WTC11 (cell line): ENCODE measurements at regions not wholly inside any gene's neighbourhood (a gene's known extent, or its start where the extent isn't known, plus 50 kb on each side); places are given as distances from the start of the nearest gene placed in this dataset.

Experiments used
- ATAC-seq: fragments of 200-7000 bp; cut with Tn5 transposase; 2 replicates; pipeline ENCODE4 v1.10.0; 2021; ENCODE audit warnings: mild to moderate bottlenecking, moderate library complexity
- CTCF ChIA-PET: fragments of 300-600 bp; sonication (Branson Sonifier 250); formaldehyde crosslinking; loops from one replicate; lab custom pipeline; 2021; ENCODE audit warnings: antibody characterized with exemption; lab: Charles Lee
- POLR2A ChIA-PET: fragments of 350-600 bp; sonication (Branson Sonifier 250); formaldehyde crosslinking; loops from one replicate; lab custom pipeline; 2021; ENCODE audit warnings: antibody characterized with exemption; lab: Charles Lee
- DNase-seq: peaks from one replicate; pipeline ENCODE4 v3.0.0; 2021; ENCODE audit warnings: low spot score
- H3K27ac Mint-ChIP-seq: 2 replicates; pipeline ENCODE4 v1.8.0; 2021; ENCODE audit warnings: mixed read lengths
- H3K27me3 Mint-ChIP-seq: 2 replicates; pipeline ENCODE4 v1.8.0; 2021; ENCODE audit warnings: low read depth, mild to moderate bottlenecking, moderate library complexity, mixed read lengths
- H3K36me3 Mint-ChIP-seq: 2 replicates; pipeline ENCODE4 v1.8.0; 2021; ENCODE audit warnings: mixed read lengths
- H3K4me1 Mint-ChIP-seq: 2 replicates; pipeline ENCODE4 v1.8.0; 2022; ENCODE audit warnings: mixed read lengths
- H3K4me3 Mint-ChIP-seq: 2 replicates; pipeline ENCODE4 v1.8.0; 2021; ENCODE audit warnings: mild to moderate bottlenecking, moderate library complexity, mixed read lengths
- H3K9me3 Mint-ChIP-seq: 2 replicates; pipeline ENCODE4 v1.8.0; 2021; ENCODE audit warnings: mixed read lengths
- ATF6 ChIP-seq: sonication (generic); formaldehyde crosslinking; IDR thresholded peaks from 2 replicates; pipeline ENCODE4 v1.8.1; 2023; ENCODE audit warnings: mild to moderate bottlenecking, missing genetic modification reagents
- CDX4 ChIP-seq: fragments of 250-450 bp; sonication (Bioruptor Pico); IDR thresholded peaks from 2 replicates; pipeline ENCODE4 v1.9.0; 2021; ENCODE audit warnings: moderate library complexity, mild to moderate bottlenecking, inconsistent platforms, borderline replicate concordance
- CTCF ChIP-seq: fragments of 200-600 bp; IDR thresholded peaks from 2 replicates; pipeline ENCODE4 v1.8.0; 2022; ENCODE audit warnings: antibody characterized with exemption
- FOXP4 ChIP-seq: sonication (generic); formaldehyde crosslinking; IDR thresholded peaks from 2 replicates; pipeline ENCODE4 v1.8.0; 2022; ENCODE audit warnings: mild to moderate bottlenecking, missing genetic modification reagents
- GTF2I ChIP-seq: fragments of 250-450 bp; sonication (Bioruptor Pico); conservative IDR thresholded peaks from 2 replicates; pipeline ENCODE4 v1.4.0; 2021; ENCODE audit warnings: mild to moderate bottlenecking
- MXD4 ChIP-seq: fragments of 250-450 bp; sonication (Bioruptor Pico); IDR thresholded peaks from 2 replicates; pipeline ENCODE4 v1.8.0; 2021; ENCODE audit warnings: mild to moderate bottlenecking, moderate library complexity, borderline replicate concordance
- MYBL2 ChIP-seq: sonication (generic); formaldehyde crosslinking; IDR thresholded peaks from 2 replicates; pipeline ENCODE4 v1.8.1; 2023; ENCODE audit warnings: mild to moderate bottlenecking, moderate library complexity, missing genetic modification reagents
- NFYB ChIP-seq: sonication (generic); formaldehyde crosslinking; conservative IDR thresholded peaks from 2 replicates; pipeline ENCODE4 v1.8.0; 2022; ENCODE audit warnings: low read depth, missing genetic modification reagents
- PRDM15 ChIP-seq: sonication (generic); formaldehyde crosslinking; IDR thresholded peaks from 2 replicates; pipeline ENCODE4 v1.8.0; 2022; ENCODE audit warnings: missing genetic modification reagents
- RELA ChIP-seq: sonication (generic); formaldehyde crosslinking; IDR thresholded peaks from 2 replicates; pipeline ENCODE4 v1.8.1; 2022; ENCODE audit warnings: missing genetic modification reagents, mild to moderate bottlenecking, borderline replicate concordance
- SMAD3 ChIP-seq: sonication (generic); formaldehyde crosslinking; IDR thresholded peaks from 2 replicates; pipeline ENCODE4 v1.8.0; 2022; ENCODE audit warnings: missing genetic modification reagents, mild to moderate bottlenecking, borderline replicate concordance
- TEAD4 ChIP-seq: sonication (generic); formaldehyde crosslinking; IDR thresholded peaks from 2 replicates; pipeline ENCODE4 v1.8.0; 2022; ENCODE audit warnings: mild to moderate bottlenecking, missing genetic modification reagents
- ZNF121 ChIP-seq: sonication (generic); formaldehyde crosslinking; IDR thresholded peaks from 2 replicates; pipeline ENCODE4 v1.8.0; 2023; ENCODE audit warnings: missing genetic modification reagents
- ZNF219 ChIP-seq: sonication (generic); formaldehyde crosslinking; IDR thresholded peaks from 2 replicates; pipeline ENCODE4 v1.8.0; 2023; ENCODE audit warnings: missing genetic modification reagents, mild to moderate bottlenecking, borderline replicate concordance
- ZNF317 ChIP-seq: sonication (generic); formaldehyde crosslinking; IDR thresholded peaks from 2 replicates; pipeline ENCODE4 v1.8.1; 2023; ENCODE audit warnings: low read depth, mild to moderate bottlenecking, moderate library complexity, missing genetic modification reagents, borderline replicate concordance
- ZNF396 ChIP-seq: fragments of 250-450 bp; sonication (Bioruptor Pico); IDR thresholded peaks from 2 replicates; pipeline ENCODE4 v1.8.0; 2021; ENCODE audit warnings: mild to moderate bottlenecking, moderate library complexity, borderline replicate concordance
- TF ChIP-seq, protein P1 (sequence below): fragments of 250-450 bp; sonication (Bioruptor Pico); IDR thresholded peaks from 2 replicates; pipeline ENCODE4 v1.9.0; 2021; ENCODE audit warnings: mild to moderate bottlenecking

DNA sequence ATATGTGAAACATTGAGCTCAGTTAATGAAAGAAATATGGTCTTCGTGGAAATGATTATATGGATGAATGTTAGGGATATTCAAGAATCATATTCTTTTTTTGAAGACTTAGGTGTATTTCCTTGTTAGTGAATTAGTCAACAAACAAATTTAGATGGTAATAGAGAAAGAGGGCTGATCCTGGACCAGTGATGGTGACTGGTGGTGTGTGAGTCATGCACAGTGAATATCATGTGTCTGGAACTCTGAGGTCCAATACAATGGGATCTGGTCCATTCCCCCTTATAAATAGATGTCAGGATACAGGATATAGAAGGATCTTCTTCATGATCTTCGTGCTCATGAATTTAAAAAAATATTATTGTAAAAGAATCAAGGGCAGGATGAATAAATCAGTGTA is 64.4 kb upstream of the RTL1 start:
- peaks cover 35% of the 10 kb centered on the region for H3K36me3 Mint-ChIP-seq
- no peak overlapping the region for H3K4me3 Mint-ChIP-seq
- DNase-seq, result no peak
- H3K4me1 Mint-ChIP-seq, result no peaks in the 10 kb centered on the region
- no peak for TF ChIP-seq ZNF396 (CRISPR knock-in tag)
- TF ChIP-seq ZNF219, result no peak
- no peak for TF ChIP-seq PRDM15 (CRISPR knock-in tag)
- ATAC-seq, result no peak
- H3K27ac Mint-ChIP-seq, result no peak overlapping the region
- no peaks in the 10 kb centered on the region for H3K27me3 Mint-ChIP-seq
- peaks cover 8% of the 10 kb centered on the region for H3K9me3 Mint-ChIP-seq
- CTCF ChIA-PET, result no interaction called here
- POLR2A ChIA-PET, result no interaction called here

- Mint-ChIP-seq H3K9me3 (no peaks in the 10 kb centered on the region), H3K36me3 (peaks cover 14% of the 10 kb centered on the region), H3K27ac (no peak overlapping the region), H3K27me3 (no peaks in the 10 kb centered on the region), H3K4me1 (no peaks in the 10 kb centered on the region), H3K4me3 (no peak overlapping the region)
- TF ChIP-seq MYBL2 (CRISPR knock-in tag) (no peak), ZNF317 (CRISPR knock-in tag) (no peak), NFYB (no peak), ZNF121 (CRISPR knock-in tag) (no peak), CDX4 (CRISPR knock-in tag) (no peak), RELA (CRISPR knock-in tag) (no peak), FOXP4 (CRISPR knock-in tag) (no peak), ATF6 (no peak)
- DNase-seq (no peak), ATAC-seq (no peak)
- POLR2A ChIA-PET, result no interaction called here
- CTCF ChIA-PET, result no interaction called here
Measured at GRCh38 chr14:100972118-100972897, 68.8 kb upstream of the RTL1 start.

- H3K36me3 Mint-ChIP-seq, result peaks cover 20% of the 10 kb centered on the region
- POLR2A ChIA-PET, result no interaction called here
- H3K4me3 Mint-ChIP-seq, result no peak overlapping the region
- no peak for DNase-seq
- H3K27me3 Mint-ChIP-seq, result no peaks in the 10 kb centered on the region
- H3K4me1 Mint-ChIP-seq, result no peaks in the 10 kb centered on the region
- no peak for ATAC-seq
- CTCF ChIA-PET, result interaction anchor here (0.6 kb wide), 1 partner anchor 255 kb away, joined by 3 read pairs; no protein-coding TSS in a partner anchor
- H3K27ac Mint-ChIP-seq, result no peak overlapping the region
- H3K9me3 Mint-ChIP-seq, result no peaks in the 10 kb centered on the region
- TF ChIP-seq TEAD4 (CRISPR knock-in tag), result no peak
- TF ChIP-seq SMAD3 (CRISPR knock-in tag), result no peak
- no peak for TF ChIP-seq GTF2I (CRISPR knock-in tag)
- no peak for TF ChIP-seq MXD4 (CRISPR knock-in tag)
- TF ChIP-seq FOXP4 (CRISPR knock-in tag), result no peak
- TF ChIP-seq CTCF, result no peak
- no peak for TF ChIP-seq NFYB
- TF ChIP-seq, protein P1, sequence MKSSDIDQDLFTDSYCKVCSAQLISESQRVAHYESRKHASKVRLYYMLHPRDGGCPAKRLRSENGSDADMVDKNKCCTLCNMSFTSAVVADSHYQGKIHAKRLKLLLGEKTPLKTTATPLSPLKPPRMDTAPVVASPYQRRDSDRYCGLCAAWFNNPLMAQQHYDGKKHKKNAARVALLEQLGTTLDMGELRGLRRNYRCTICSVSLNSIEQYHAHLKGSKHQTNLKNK (CRISPR knock-in tag), result no peak
Measured at GRCh38 chr14:100975671-100976070, 72.1 kb upstream of the RTL1 start.
